ENCODE measurements at regions not wholly inside any gene's neighbourhood (a gene's known extent, or its start where the extent isn't known, plus 50 kb on each side); places are given as distances from the start of the nearest gene placed in this dataset.

- TF ChIP-seq CTCF (tag by site-specific recombination; IDR thresholded peaks at IDR 0.05) (no peak), ZEB2 (tag by site-specific recombination; IDR thresholded peaks at IDR 0.05) (no peak), ZNF133 (tag by site-specific recombination; IDR thresholded peaks at IDR 0.05) (no peak), YY1 (tag by site-specific recombination; IDR thresholded peaks at IDR 0.05) (no peak)
These were observed 98.6 kb upstream of the PMFBP1 start for GRCh38 chr16:72270531-72270930.
